ENCODE measurements at regions not wholly inside any gene's neighbourhood (a gene's known extent, or its start where the extent isn't known, plus 50 kb on each side); places are given as distances from the start of the nearest gene placed in this dataset.

DNA sequence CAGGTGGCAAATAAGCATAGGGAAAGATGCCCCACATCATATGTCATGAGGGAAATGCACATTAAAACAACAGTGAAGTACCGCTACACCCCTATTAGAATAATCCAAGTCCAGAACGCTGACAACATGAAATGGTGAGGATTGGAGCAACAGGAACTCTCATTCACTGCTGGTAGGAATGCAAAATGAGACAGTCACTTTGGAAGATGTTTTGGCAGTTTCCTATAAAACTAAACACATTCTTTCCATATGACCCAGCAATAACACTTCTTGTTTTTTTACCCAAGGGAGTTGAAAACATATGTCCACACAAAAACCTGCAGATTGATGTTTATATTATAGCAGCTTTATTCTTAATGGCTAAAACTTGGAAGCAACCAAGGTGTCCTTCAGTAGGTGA, 116.4 kb upstream of the TOPAZ1 start:
- no peak overlapping the region for H2AFZ ChIP-seq (ENCODE audit: low read depth, low read length)
- H3K9me2 ChIP-seq (ENCODE audit: insufficient read depth, low read length): no peaks in the 10 kb centered on the region
- no peaks in the 10 kb centered on the region for H3K36me3 ChIP-seq (ENCODE audit: insufficient read depth, low read length)
- H4K20me1 ChIP-seq (ENCODE audit: insufficient read depth): no peaks in the 10 kb centered on the region
- no peaks in the 10 kb centered on the region for H3K27me3 ChIP-seq (ENCODE audit: insufficient read depth, low read depth, low read length)
- no peak overlapping the region for H3K4me3 ChIP-seq (ENCODE audit: low read length)
- peaks cover 4% of the 10 kb centered on the region for H3F3A ChIP-seq (ENCODE audit: insufficient read depth, low read length, poor library complexity, severe bottlenecking)
- TF ChIP-seq POLR2AphosphoS5 (IDR thresholded peaks at IDR 0.05) (no peak), SMC3 (conservative IDR thresholded peaks at IDR 0.05; ENCODE audit: poor library complexity) (no peak), RAD21 (conservative IDR thresholded peaks at IDR 0.05) (no peak), MXI1 (conservative IDR thresholded peaks at IDR 0.05; ENCODE audit: poor library complexity, severe bottlenecking) (no peak), EZH2 (IDR thresholded peaks at IDR 0.05; ENCODE audit: borderline replicate concordance, insufficient read depth, low read length, poor library complexity, severe bottlenecking) (no peak), EP300 (conservative IDR thresholded peaks at IDR 0.05; ENCODE audit: poor library complexity, severe bottlenecking) (no peak), TAF1 (IDR thresholded peaks at IDR 0.05; ENCODE audit: low read depth) (no peak)
- TF ChIP-seq, protein P1, sequence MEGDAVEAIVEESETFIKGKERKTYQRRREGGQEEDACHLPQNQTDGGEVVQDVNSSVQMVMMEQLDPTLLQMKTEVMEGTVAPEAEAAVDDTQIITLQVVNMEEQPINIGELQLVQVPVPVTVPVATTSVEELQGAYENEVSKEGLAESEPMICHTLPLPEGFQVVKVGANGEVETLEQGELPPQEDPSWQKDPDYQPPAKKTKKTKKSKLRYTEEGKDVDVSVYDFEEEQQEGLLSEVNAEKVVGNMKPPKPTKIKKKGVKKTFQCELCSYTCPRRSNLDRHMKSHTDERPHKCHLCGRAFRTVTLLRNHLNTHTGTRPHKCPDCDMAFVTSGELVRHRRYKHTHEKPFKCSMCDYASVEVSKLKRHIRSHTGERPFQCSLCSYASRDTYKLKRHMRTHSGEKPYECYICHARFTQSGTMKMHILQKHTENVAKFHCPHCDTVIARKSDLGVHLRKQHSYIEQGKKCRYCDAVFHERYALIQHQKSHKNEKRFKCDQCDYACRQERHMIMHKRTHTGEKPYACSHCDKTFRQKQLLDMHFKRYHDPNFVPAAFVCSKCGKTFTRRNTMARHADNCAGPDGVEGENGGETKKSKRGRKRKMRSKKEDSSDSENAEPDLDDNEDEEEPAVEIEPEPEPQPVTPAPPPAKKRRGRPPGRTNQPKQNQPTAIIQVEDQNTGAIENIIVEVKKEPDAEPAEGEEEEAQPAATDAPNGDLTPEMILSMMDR (IDR thresholded peaks at IDR 0.05; ENCODE audit: poor library complexity, severe bottlenecking): no peak
- TF ChIP-seq, protein P2, sequence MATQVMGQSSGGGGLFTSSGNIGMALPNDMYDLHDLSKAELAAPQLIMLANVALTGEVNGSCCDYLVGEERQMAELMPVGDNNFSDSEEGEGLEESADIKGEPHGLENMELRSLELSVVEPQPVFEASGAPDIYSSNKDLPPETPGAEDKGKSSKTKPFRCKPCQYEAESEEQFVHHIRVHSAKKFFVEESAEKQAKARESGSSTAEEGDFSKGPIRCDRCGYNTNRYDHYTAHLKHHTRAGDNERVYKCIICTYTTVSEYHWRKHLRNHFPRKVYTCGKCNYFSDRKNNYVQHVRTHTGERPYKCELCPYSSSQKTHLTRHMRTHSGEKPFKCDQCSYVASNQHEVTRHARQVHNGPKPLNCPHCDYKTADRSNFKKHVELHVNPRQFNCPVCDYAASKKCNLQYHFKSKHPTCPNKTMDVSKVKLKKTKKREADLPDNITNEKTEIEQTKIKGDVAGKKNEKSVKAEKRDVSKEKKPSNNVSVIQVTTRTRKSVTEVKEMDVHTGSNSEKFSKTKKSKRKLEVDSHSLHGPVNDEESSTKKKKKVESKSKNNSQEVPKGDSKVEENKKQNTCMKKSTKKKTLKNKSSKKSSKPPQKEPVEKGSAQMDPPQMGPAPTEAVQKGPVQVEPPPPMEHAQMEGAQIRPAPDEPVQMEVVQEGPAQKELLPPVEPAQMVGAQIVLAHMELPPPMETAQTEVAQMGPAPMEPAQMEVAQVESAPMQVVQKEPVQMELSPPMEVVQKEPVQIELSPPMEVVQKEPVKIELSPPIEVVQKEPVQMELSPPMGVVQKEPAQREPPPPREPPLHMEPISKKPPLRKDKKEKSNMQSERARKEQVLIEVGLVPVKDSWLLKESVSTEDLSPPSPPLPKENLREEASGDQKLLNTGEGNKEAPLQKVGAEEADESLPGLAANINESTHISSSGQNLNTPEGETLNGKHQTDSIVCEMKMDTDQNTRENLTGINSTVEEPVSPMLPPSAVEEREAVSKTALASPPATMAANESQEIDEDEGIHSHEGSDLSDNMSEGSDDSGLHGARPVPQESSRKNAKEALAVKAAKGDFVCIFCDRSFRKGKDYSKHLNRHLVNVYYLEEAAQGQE (IDR thresholded peaks at IDR 0.05; ENCODE audit: borderline replicate concordance): no peak
- no peak overlapping the region for H3K27ac ChIP-seq (ENCODE audit: low read length)
- no peak overlapping the region for H3K9ac ChIP-seq (ENCODE audit: low read length)
- H3K79me2 ChIP-seq (replicated peaks; ENCODE audit: insufficient read depth, low read length): no peaks in the 10 kb centered on the region
- H3K4me2 ChIP-seq (ENCODE audit: low read length): no peak overlapping the region
- H3K9me3 ChIP-seq (ENCODE audit: low read length): no peaks in the 10 kb centered on the region

DNA sequence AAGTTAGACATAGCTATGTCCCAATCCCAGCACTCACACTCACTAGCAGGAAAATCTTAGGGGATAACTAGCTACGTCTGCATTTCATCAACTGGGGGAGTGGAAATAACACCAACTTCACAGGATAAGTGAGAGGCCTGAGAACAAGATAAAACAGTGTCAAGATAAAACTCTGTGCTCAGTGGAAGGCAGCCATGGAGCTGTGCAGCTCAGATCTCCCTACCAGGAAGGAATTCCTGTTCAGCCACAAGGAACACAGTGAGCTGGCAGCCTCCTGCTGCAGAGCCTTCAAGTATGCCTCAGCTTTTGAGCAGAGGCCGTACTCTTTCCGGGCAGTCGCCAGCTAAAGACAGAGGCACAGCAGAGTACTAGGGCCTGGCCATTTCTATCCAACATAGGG, 115.8 kb upstream of the TOPAZ1 start:
- H3K9me2 ChIP-seq (ENCODE audit: insufficient read depth, low read length): no peaks in the 10 kb centered on the region
- no peaks in the 10 kb centered on the region for H3K36me3 ChIP-seq (ENCODE audit: insufficient read depth, low read length)
- no peak overlapping the region for H3K27ac ChIP-seq (ENCODE audit: low read length)
- H3K27me3 ChIP-seq (ENCODE audit: insufficient read depth, low read depth, low read length): no peaks in the 10 kb centered on the region
- H2AFZ ChIP-seq (ENCODE audit: low read depth, low read length): no peak overlapping the region
- peaks cover 4% of the 10 kb centered on the region for H3F3A ChIP-seq (ENCODE audit: insufficient read depth, low read length, poor library complexity, severe bottlenecking)
- no peak overlapping the region for H3K4me2 ChIP-seq (ENCODE audit: low read length)
- H3K4me3 ChIP-seq (ENCODE audit: low read length): no peak overlapping the region
- no peaks in the 10 kb centered on the region for H4K20me1 ChIP-seq (ENCODE audit: insufficient read depth)
- H3K79me2 ChIP-seq (replicated peaks; ENCODE audit: insufficient read depth, low read length): no peaks in the 10 kb centered on the region
- H3K9me3 ChIP-seq (ENCODE audit: low read length): no peaks in the 10 kb centered on the region
- TF ChIP-seq SMC3 (conservative IDR thresholded peaks at IDR 0.05; ENCODE audit: poor library complexity) (no peak), EP300 (conservative IDR thresholded peaks at IDR 0.05; ENCODE audit: poor library complexity, severe bottlenecking) (no peak), MXI1 (conservative IDR thresholded peaks at IDR 0.05; ENCODE audit: poor library complexity, severe bottlenecking) (no peak), EZH2 (IDR thresholded peaks at IDR 0.05; ENCODE audit: borderline replicate concordance, insufficient read depth, low read length, poor library complexity, severe bottlenecking) (no peak), TAF1 (IDR thresholded peaks at IDR 0.05; ENCODE audit: low read depth) (no peak), RAD21 (conservative IDR thresholded peaks at IDR 0.05) (no peak), POLR2AphosphoS5 (IDR thresholded peaks at IDR 0.05) (no peak)
- TF ChIP-seq, protein P2 (IDR thresholded peaks at IDR 0.05; ENCODE audit: borderline replicate concordance): no peak
- TF ChIP-seq, protein P1 (IDR thresholded peaks at IDR 0.05; ENCODE audit: poor library complexity, severe bottlenecking): no peak
- H3K9ac ChIP-seq (ENCODE audit: low read length): no peak overlapping the region

All from neural cell (in vitro differentiated cells).